T-helper 1 cell (primary cell): ENCODE measurements at regions not wholly inside any gene's neighbourhood (a gene's known extent, or its start where the extent isn't known, plus 50 kb on each side); places are given as distances from the start of the nearest gene placed in this dataset.
"Not testable (repeated sequence)": the region's sequence is repeated elsewhere in the genome, so short reads cannot be mapped to it uniquely, and the experiment has no call there.

Experiments used
- DNase-seq, 5 donors: peaks; one replicate each; pipeline ENCODE4 v3.0.0-alpha.2; 2012 to 2020

GRCh38 chr1:229141271-229141670 is 129.6 kb upstream of the RAB4A start:
- no peak for DNase-seq

DNA sequence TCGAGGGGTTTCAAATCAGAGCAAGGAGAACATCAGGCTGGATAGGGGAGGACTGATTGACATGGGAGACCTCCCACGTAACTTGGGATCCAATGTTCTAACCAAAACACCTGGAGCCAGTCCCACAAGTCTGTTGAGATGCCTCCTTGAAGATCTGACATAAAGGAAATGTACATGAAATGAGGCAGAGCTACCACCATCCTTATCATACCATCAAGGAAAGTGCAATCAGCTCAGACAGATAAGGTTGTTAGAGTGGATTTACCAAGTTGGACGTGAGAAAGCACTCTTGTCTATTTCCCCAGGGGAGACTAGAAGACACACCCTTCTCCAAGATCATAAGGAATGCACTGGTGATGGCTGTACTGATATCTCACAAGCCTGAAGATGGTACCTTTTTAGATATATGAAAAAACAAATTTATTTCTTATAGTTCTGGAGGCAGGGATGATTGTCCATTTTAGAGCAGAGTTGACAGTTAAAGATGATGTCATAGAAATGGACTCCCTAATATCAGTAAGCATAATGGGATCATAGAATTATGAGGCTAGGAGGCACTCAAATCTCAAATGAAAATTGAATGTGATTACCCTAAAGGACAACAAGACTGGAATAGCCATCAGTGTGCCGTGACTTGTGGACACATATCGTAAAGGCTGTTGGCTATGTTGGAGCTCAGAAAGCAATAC is 129.1 kb upstream of the RAB4A start:
- no peak for DNase-seq

- DNase-seq: no peak
Measured at GRCh38 chr1:229142471-229142870, 128.4 kb upstream of the RAB4A start.

DNA sequence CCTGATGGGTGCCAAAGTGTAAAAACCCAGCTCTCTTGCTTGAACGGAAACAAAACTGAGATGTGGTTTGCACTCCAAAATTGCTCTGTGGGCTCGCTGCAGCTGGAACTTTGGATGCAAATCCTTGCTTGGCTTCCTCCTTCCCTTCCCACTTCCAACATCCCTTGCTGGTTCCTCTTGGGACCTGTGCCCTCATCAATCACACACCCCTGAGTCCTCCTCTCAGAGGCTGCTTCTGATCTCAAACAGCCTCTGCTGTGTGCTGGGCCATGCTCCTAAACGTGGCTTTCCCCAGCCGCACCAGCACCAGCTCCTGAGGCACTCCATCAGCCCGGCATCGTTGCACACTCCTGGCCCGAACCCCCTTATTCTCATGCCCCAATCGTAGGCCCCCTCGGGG is 124.3 kb upstream of the RAB4A start:
- DNase-seq: no peak

GRCh38 chr1:229147072-229147471 is 123.8 kb upstream of the RAB4A start:
- no peak for DNase-seq

DNA sequence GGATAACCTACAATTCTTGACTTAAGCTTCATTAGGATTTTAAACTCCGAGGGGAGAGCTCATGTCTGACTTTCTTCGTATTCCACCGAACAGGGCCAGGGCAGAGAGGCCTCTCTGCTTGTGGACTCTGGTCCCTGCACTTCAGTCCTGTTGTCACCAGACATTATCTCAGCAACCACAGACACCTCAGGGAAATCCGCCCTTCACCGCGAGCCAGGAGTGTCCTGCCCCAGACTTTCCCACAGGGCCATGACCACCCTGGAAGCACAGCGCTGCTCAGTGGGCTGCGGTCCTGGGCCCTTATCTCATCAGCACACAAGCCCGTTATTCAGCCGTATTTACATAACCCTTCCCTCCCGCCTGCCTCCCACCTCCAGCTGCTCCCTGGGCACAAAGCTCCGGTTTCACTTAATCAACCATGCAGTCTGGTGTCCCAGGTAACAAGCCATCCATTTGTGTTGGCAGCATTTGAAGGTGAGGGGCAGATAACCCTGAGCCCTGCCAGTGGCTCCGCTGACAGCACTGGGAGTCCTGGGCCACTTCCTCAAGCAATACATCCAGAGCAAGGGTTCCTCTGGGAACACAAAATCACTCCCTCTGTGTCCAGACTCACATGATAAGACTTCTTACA is 122.8 kb upstream of the RAB4A start:
- DNase-seq: no peak

GRCh38 chr1:229148743-229149142 is 122.2 kb upstream of the RAB4A start:
- DNase-seq: no peak

DNA sequence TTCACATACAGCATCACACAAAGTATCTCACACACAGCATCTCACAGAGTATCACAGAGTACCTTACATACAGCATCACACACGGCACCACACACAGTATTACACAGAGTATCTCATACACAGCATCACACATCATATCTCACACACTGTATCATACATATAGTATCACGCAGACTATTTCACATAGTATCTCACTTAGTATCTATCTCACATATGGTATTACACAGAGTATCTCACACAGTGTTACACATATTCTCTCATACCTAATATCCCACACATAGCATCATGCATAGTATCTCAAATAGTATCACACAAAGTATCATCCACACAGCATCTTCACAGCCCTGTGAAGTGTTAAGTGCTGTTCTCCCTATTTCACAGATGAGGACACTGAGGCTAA is 121.5 kb upstream of the RAB4A start:
- no peak for DNase-seq

DNA sequence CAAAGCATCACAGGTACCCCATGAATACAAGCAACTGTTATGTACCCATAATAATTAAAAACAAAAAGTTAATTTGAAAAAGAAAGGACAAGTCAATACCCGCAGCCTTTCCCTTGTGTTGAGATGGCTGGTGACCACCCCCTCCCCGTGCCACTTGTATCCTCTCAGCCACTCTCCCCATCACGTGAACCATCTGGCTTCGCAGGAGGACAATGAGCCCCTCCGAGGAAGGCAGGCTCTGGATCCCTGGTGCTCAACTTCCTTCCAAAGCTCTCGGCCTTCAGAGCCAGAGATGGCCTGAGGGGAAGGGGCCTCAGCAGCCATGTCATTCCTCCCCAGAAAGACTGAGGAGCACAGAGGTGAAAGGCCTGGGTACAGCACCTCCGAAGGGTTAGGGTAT is 120.4 kb upstream of the RAB4A start:
- no peak for DNase-seq

- DNase-seq: not testable (repeated sequence)
Measured at GRCh38 chr1:229151412-229151811, 119.5 kb upstream of the RAB4A start.

- DNase-seq: no peak
Measured at GRCh38 chr1:229152311-229152710, 118.6 kb upstream of the RAB4A start.

DNA sequence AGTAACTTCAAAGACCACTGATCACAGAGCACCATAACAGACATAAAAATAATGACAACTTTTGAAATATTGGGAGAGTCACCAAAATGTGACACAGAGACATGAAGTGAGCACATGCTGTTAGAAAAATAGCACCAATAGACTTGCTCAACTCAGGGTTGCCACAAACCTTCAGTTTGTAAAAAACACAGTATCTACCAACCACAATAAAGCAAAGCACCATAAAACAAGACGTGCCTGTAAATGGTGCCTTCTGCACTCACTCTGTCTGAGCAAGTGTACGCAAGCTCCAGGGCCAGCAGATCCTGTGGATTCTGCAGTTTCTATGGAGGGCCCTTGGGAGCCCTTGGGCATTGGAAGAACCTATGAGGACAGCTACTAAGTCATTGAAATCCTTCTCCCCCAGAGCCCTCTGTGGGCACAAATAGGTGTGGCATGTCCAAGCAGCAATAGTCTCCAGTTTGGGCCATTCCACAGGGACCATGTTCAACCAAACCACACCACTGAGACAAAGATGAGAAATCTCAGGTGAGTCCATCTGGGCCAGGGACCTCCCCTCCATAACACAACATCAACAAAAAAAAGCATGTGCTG is 116.9 kb upstream of the RAB4A start:
- DNase-seq: no peak

- DNase-seq: no peak
Measured at GRCh38 chr1:229154811-229155210, 116.1 kb upstream of the RAB4A start.

DNA sequence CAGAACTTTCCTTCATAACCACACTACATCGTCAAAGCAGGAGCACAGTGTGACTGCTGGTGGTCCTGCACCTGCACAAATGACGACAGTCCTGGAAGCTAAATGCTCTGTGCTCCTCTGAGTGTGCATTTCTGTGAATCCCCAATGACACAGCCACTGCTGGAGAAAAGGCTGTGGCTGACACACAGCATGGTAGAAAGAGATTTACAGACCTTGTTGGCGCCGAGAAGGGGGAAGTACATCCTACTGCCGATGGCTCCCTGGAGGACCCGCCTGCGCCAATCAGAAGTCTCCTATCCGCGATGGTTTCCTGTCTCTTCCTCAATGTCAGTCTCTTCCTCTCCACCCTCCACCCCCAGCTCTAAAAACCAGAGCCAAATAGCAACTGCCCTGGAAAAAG is 115.4 kb upstream of the RAB4A start:
- peak in 1 of 5 donors; percentile 20 for DNase-seq

DNA sequence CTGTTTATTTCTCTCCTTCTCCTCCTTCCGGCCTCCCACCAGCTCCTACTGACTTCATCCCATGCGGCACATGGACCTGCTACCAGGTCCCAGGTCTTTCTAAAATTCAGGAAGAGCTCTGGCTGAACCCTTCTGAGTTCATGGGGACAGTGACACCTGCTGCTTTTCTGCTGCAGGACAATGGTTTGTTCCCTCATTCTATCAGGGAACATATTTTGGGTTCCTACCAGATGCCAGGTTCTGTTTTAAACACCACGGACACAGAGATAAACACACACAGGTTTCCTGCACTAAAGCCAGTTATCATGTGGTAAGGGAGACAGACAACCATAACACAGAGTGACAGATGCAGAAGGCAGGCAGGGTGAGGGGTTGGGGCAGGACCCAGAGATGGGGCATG is 114.0 kb upstream of the RAB4A start:
- DNase-seq: no peak

GRCh38 chr1:229157480-229157879 is 113.4 kb upstream of the RAB4A start:
- no peak for DNase-seq

GRCh38 chr1:229158341-229158921 is 112.5 kb upstream of the RAB4A start:
- DNase-seq: no peak

GRCh38 chr1:229158927-229159326 is 112.0 kb upstream of the RAB4A start:
- no peak for DNase-seq

DNA sequence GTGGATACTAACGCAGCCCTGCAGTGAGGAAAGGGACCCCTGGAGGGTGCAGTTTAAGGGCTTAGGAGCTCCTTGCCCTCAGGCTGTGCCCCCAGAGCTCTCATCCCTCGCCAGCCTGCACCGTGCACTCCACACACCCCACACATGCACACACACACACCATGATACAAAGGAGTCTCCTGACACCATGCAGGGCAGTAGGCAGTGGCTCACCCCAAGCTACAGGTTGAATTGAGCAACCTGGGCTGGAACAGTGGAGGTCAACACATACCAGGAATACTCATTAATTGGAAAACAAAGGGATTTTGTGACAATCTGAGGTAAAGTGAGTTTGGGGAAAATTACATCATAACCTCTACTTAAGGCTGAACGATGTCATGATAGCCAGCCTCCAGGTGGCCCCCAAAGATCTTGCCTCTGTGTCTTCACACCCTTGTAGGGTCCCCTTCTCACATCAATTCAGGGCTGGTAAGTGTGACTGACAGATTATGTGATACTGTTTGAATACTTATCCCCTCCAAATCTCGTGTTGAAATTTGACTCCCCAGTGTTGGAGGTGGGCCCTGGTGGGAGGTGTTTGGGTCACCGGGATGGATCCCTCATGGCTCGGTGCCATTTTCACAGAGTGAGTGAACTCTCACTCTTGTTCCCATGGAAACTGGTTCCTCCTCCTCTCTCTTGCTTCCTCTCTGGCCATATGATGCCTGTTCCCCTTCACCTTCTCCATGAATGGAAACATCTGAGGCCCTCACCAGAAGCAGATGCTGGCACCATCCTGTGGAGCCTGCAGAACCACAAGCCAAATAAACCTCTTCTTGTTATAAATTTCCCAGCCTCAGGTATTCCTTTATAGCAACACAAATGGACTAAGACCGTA is 111.0 kb upstream of the RAB4A start:
- DNase-seq: no peak

DNA sequence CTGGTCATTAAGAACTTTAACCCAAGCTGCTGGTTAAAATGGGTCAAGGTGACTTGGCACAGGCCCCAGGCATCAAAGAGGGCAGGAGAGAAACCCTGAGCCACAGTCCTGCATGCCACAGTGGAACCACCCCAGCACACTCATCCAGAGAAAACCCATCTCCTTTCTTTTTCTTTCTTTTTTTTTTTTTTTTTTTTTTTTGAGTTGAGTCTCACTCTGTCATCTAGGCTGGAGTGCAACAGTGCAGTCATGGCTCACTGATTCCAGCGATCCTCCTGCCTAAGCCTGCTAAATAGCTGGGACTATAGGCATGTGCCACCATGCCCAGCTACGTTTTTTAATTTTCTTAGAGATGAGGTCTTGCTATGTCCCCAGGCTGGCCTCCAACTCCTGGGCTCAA is 109.2 kb upstream of the RAB4A start:
- no peak for DNase-seq

DNA sequence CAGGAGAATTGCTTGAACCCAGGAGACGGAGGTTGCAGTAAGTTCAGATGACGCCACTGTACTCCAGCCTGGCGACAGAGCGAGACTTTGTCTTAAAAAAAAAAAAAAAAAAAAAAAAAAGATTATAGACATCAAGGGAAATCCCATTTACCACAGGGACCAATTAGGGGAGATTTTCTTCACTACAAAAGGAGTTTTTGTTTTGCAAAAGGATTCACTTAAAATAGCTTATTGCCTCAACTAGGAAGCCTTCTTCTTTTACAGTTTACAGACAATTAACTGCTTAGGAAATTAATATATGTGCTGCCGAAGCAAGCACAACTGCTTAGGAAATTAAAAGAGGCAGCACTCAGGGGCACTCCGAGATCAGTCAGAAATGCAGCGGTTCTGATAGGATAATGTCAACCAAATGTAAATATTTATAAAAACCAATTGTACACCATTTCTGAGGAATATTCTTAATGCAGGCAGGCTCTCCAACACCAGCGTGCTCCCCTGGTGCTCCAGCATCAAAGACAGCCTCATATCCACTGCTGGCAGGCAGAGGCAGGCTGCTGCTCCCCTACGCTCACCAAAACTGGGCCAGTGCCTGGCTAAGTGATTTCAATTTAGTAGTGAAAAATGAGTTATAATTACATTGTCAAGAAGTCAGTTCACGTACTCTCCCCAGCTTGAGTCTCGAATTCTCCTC is 107.9 kb upstream of the RAB4A start:
- DNase-seq: no peak

DNA sequence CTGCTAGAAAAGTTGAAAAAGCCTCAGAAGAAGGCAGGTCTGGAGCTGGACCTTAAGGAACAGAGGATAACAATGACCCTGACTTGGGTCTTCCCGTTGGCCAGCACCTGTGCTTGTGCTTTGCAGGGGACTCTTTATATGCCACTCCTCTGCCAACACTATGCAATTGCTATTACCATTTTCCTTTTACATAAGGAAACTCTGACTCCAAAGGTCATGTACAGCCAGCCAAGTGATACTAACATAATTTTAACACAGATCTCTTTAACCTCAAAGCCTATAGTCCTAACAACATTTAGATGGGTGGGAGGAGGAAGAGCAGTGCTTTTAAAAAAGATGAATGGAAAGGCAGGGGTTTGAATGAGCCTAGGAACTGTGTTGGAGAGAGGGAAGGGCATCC is 106.6 kb upstream of the RAB4A start:
- DNase-seq: no peak
